HG02759 (cell line): ENCODE measurements at regions not wholly inside any gene's neighbourhood (a gene's known extent, or its start where the extent isn't known, plus 50 kb on each side); places are given as distances from the start of the nearest gene placed in this dataset.
"Not testable (repeated sequence)": the region's sequence is repeated elsewhere in the genome, so short reads cannot be mapped to it uniquely, and the experiment has no call there.

Source experiments
- ATAC-seq: cut with Tn5 transposase; IDR thresholded peaks from one replicate; pipeline ENCODE4 v1.9.1; 2021; ENCODE audit warnings: mild to moderate bottlenecking, moderate library complexity; ENCODE audit not compliant: unreplicated experiment

GRCh38 chr5:135102716-135103574 lies 68.9 kb upstream of the PITX1 start:
- no peak for ATAC-seq

GRCh38 chr5:135100431-135100830 lies 66.4 kb upstream of the PITX1 start:
- no peak for ATAC-seq

- ATAC-seq = no peak
These were observed 66.0 kb upstream of the PITX1 start for GRCh38 chr5:135100011-135100410.

GRCh38 chr5:135097390-135097789 lies 63.4 kb upstream of the PITX1 start:
- no peak for ATAC-seq

GRCh38 chr5:135095871-135096270 lies 61.8 kb upstream of the PITX1 start:
- no peak for ATAC-seq

- no peak for ATAC-seq
These were observed 61.2 kb upstream of the PITX1 start for GRCh38 chr5:135095052-135095715.

- no peak for ATAC-seq
These were observed 60.5 kb upstream of the PITX1 start for GRCh38 chr5:135094339-135095051.

- not testable (repeated sequence) for ATAC-seq
These were observed 59.5 kb upstream of the PITX1 start for GRCh38 chr5:135093483-135093882.

GRCh38 chr5:135092476-135092875 lies 58.4 kb upstream of the PITX1 start:
- no peak for ATAC-seq

- ATAC-seq = no peak
These were observed 57.3 kb upstream of the PITX1 start for GRCh38 chr5:135091286-135091685.

- ATAC-seq = no peak
These were observed 55.9 kb upstream of the PITX1 start for GRCh38 chr5:135089912-135090311.

GRCh38 chr5:135088911-135089310 lies 54.9 kb upstream of the PITX1 start:
- no peak for ATAC-seq

GRCh38 chr5:135087950-135088349 lies 53.9 kb upstream of the PITX1 start:
- no peak for ATAC-seq

GRCh38 chr5:135085936-135086725 lies 52.1 kb upstream of the PITX1 start:
- ATAC-seq = no peak

- ATAC-seq = no peak
These were observed 51.3 kb upstream of the PITX1 start for GRCh38 chr5:135085133-135085935.
